CD8-positive, alpha-beta memory T cell (primary cell): ENCODE measurements at regions not wholly inside any gene's neighbourhood (a gene's known extent, or its start where the extent isn't known, plus 50 kb on each side); places are given as distances from the start of the nearest gene placed in this dataset.

ENCODE experiments used
- CTCF ChIA-PET: fragments of 350-600 bp; sonication (Branson Sonifier 250); formaldehyde crosslinking; loops from one replicate; lab custom pipeline; 2021; ENCODE audit warnings: antibody characterized with exemption; lab: Charles Lee
- POLR2A ChIA-PET: fragments of 350-600 bp; sonication (Branson Sonifier 250); formaldehyde crosslinking; loops from one replicate; lab custom pipeline; 2021; ENCODE audit warnings: antibody characterized with exemption; lab: Charles Lee
- DNase-seq, 5 donors: peaks; one replicate each; pipeline versions ENCODE4 v3.0.0 to v3.0.0-alpha.2; 2020 to 2022; ENCODE audit warnings: mixed read lengths in 1 of 5
- H3K27ac ChIP-seq: one replicate; pipeline ENCODE4 v1.7.0; 2013; ENCODE audit warnings: low read depth, mild to moderate bottlenecking, low read length, moderate library complexity
- H3K27me3 ChIP-seq: 2 replicates; pipeline ENCODE4 v1.7.0; 2013; ENCODE audit warnings: low read length, mild to moderate bottlenecking; ENCODE audit not compliant: insufficient read depth, poor library complexity, severe bottlenecking
- H3K36me3 ChIP-seq: 2 replicates; pipeline ENCODE4 v1.7.0; 2013; ENCODE audit warnings: mild to moderate bottlenecking, low read length, moderate library complexity; ENCODE audit not compliant: insufficient read depth
- H3K4me1 ChIP-seq: 2 replicates; pipeline ENCODE4 v1.7.0; 2013; ENCODE audit warnings: mild to moderate bottlenecking, low read length, moderate library complexity; ENCODE audit not compliant: insufficient read depth
- H3K4me3 ChIP-seq: 2 replicates; pipeline ENCODE4 v1.7.0; 2013; ENCODE audit warnings: mild to moderate bottlenecking, low read length
- H3K9me3 ChIP-seq: 2 replicates; pipeline ENCODE4 v1.7.0; 2013; ENCODE audit warnings: mild to moderate bottlenecking, low read length
- H3K27ac Mint-ChIP-seq, 8 donors: one replicate each; pipeline ENCODE4 v1.8.0; 2020 to 2021; ENCODE audit warnings: mixed read lengths in 8 of 8, mild to moderate bottlenecking in 6 of 8, inconsistent platforms in 3 of 8, moderate library complexity in 3 of 8
- H3K27me3 Mint-ChIP-seq, 2 donors: one replicate each; pipeline ENCODE4 v1.8.0; 2020 to 2021; ENCODE audit warnings: mixed read lengths in 2 of 2, mild to moderate bottlenecking in 1 of 2, moderate library complexity in 1 of 2
- H3K36me3 Mint-ChIP-seq, 3 donors: one replicate each; pipeline ENCODE4 v1.8.0; 2020 to 2021; ENCODE audit warnings: mixed read lengths in 3 of 3, inconsistent platforms in 1 of 3, mild to moderate bottlenecking in 1 of 3
- H3K4me1 Mint-ChIP-seq, 3 donors: one replicate each; pipeline ENCODE4 v1.8.0; 2020 to 2021; ENCODE audit warnings: mixed read lengths in 3 of 3, inconsistent platforms in 1 of 3, mild to moderate bottlenecking in 1 of 3
- H3K4me3 Mint-ChIP-seq, 7 donors: one replicate each; pipeline ENCODE4 v1.8.0; 2020 to 2021; ENCODE audit warnings: mixed read lengths in 7 of 7, mild to moderate bottlenecking in 6 of 7, moderate library complexity in 4 of 7, inconsistent platforms in 2 of 7
- H3K9me3 Mint-ChIP-seq, 5 donors: one replicate each; pipeline ENCODE4 v1.8.0; 2020 to 2022; ENCODE audit warnings: mixed read lengths in 5 of 5, mild to moderate bottlenecking in 3 of 5, moderate library complexity in 2 of 5, inconsistent platforms in 1 of 5

DNA sequence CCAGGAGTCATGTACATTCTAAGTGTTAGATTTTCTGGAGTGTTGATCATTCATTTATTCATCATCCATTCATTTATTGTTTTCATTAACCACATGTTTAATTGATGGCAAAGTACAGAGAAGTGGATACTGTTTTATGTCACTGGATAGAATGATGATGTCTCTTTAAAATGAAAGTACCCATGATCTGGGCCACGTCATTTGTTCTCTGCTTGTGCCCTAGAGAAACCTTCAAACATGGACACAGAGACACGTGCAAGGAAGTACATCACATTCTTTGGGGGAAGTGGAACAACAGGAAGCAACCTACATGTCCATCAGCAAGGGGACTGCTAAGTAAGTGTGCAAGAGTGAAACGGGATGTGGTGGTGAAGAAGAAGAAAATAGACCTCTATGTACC is 75.8 kb upstream of the TSHZ2 start:
- H3K27me3 Mint-ChIP-seq = peaks cover 9 to 36% of the 10 kb centered on the region in 2 donors
- no peak overlapping the region for H3K4me3 ChIP-seq
- ChIA-PET CTCF (no interaction called here), POLR2A (no interaction called here)
- no peaks in the 10 kb centered on the region for H3K36me3 ChIP-seq
- no peaks in the 10 kb centered on the region for H3K9me3 ChIP-seq
- H3K36me3 Mint-ChIP-seq = no peaks in the 10 kb centered on the region
- H3K27ac ChIP-seq = no peak overlapping the region
- peaks cover 0 to 2% (median 0%) of the 10 kb centered on the region in 5 donors for H3K9me3 Mint-ChIP-seq
- H3K4me1 ChIP-seq = no peaks in the 10 kb centered on the region
- H3K27ac Mint-ChIP-seq = no peak overlapping the region
- DNase-seq = no peak
- H3K27me3 ChIP-seq = no peaks in the 10 kb centered on the region
- no peak overlapping the region for H3K4me3 Mint-ChIP-seq
- no peaks in the 10 kb centered on the region for H3K4me1 Mint-ChIP-seq

DNA sequence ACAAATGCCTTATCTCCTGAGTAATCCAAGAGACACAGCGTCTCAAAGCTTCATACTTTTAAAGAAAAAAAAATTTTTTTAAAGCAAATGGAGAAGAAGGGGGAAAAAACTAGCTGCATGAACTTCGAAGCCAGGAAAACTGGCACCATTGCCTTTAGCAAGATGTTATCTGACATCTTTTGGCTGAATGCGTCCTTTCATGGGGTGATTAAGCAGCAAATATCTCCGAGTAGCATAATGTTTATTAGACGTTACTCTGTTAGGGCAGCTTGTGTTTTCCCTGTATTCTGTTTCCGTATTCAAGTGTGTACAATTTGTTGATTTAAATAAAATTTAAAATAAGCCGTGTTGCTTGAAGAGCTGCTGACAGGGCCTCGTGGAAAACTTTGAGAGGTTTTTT is 76.5 kb upstream of the TSHZ2 start:
- POLR2A ChIA-PET = no interaction called here
- Mint-ChIP-seq H3K4me3 (no peak overlapping the region), H3K4me1 (no peaks in the 10 kb centered on the region), H3K27me3 (peaks cover 11 to 42% of the 10 kb centered on the region in 2 donors), H3K9me3 (peaks cover 0 to 2% (median 0%) of the 10 kb centered on the region in 5 donors), H3K27ac (no peak overlapping the region), H3K36me3 (no peaks in the 10 kb centered on the region)
- Histone ChIP-seq H3K4me3 (no peak overlapping the region), H3K27ac (no peak overlapping the region), H3K36me3 (no peaks in the 10 kb centered on the region), H3K27me3 (no peaks in the 10 kb centered on the region), H3K4me1 (no peaks in the 10 kb centered on the region), H3K9me3 (no peaks in the 10 kb centered on the region)
- no peak for DNase-seq
- CTCF ChIA-PET = no interaction called here

DNA sequence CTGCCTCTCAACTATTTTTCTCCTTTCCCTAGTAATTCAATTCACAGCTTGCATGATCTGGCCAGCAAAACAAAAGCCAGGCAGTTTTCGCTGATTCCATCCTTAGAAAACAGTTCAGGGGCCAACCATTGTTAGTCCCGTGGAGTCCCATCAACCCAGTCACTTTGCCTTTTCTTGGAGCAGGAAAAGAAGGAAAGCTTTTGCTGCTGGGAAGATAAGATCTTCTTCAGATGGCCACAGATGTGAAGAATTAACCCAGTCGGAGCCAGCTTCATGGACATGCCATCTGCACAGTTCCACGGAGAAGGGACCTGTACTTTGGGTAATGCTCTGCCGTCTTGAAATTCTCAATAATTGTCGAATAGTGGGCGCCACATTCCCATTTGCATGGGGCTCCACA is 76.9 kb upstream of the TSHZ2 start:
- H3K27me3 ChIP-seq = no peaks in the 10 kb centered on the region
- no peak for DNase-seq
- Mint-ChIP-seq H3K4me3 (no peak overlapping the region), H3K27me3 (peaks cover 11 to 42% of the 10 kb centered on the region in 2 donors), H3K36me3 (no peaks in the 10 kb centered on the region), H3K27ac (no peak overlapping the region), H3K9me3 (peaks cover 0 to 2% (median 0%) of the 10 kb centered on the region in 5 donors), H3K4me1 (no peaks in the 10 kb centered on the region)
- H3K4me3 ChIP-seq = no peak overlapping the region
- no peaks in the 10 kb centered on the region for H3K36me3 ChIP-seq
- H3K27ac ChIP-seq = no peak overlapping the region
- ChIA-PET CTCF (no interaction called here), POLR2A (no interaction called here)
- H3K4me1 ChIP-seq = no peaks in the 10 kb centered on the region
- H3K9me3 ChIP-seq = no peaks in the 10 kb centered on the region

- no peak overlapping the region for H3K4me3 ChIP-seq
Measured at GRCh38 chr20:52893498-52893897, 78.7 kb upstream of the TSHZ2 start.

GRCh38 chr20:52892023-52892422 is 80.1 kb upstream of the TSHZ2 start:
- ChIA-PET POLR2A (no interaction called here), CTCF (no interaction called here)
- Histone ChIP-seq H3K4me3 (no peak overlapping the region), H3K4me1 (no peaks in the 10 kb centered on the region), H3K27me3 (no peaks in the 10 kb centered on the region), H3K9me3 (no peaks in the 10 kb centered on the region), H3K36me3 (no peaks in the 10 kb centered on the region), H3K27ac (no peak overlapping the region)
- H3K9me3 Mint-ChIP-seq = peaks cover 0 to 2% (median 0%) of the 10 kb centered on the region in 5 donors
- peaks cover 8 to 54% of the 10 kb centered on the region in 2 donors for H3K27me3 Mint-ChIP-seq
- H3K4me1 Mint-ChIP-seq = no peaks in the 10 kb centered on the region
- DNase-seq = no peak
- H3K27ac Mint-ChIP-seq = no peak overlapping the region
- H3K4me3 Mint-ChIP-seq = no peak overlapping the region
- H3K36me3 Mint-ChIP-seq = no peaks in the 10 kb centered on the region

More at GRCh38 chr20:52893498-52893897, 78.7 kb upstream of the TSHZ2 start:
- Histone ChIP-seq H3K27me3 (no peaks in the 10 kb centered on the region), H3K36me3 (no peaks in the 10 kb centered on the region), H3K4me1 (no peaks in the 10 kb centered on the region), H3K9me3 (no peaks in the 10 kb centered on the region), H3K27ac (no peak overlapping the region)
- Mint-ChIP-seq H3K36me3 (no peaks in the 10 kb centered on the region), H3K4me1 (no peaks in the 10 kb centered on the region), H3K9me3 (peaks cover 0 to 2% (median 0%) of the 10 kb centered on the region in 5 donors), H3K27ac (no peak overlapping the region), H3K27me3 (peaks cover 10 to 44% of the 10 kb centered on the region in 2 donors), H3K4me3 (no peak overlapping the region)
- ChIA-PET CTCF (no interaction called here), POLR2A (no interaction called here)
- no peak for DNase-seq

GRCh38 chr20:52890130-52890529 is 82.0 kb upstream of the TSHZ2 start:
- DNase-seq = no peak
- Histone ChIP-seq H3K9me3 (no peaks in the 10 kb centered on the region), H3K27ac (no peak overlapping the region), H3K36me3 (no peaks in the 10 kb centered on the region), H3K27me3 (no peaks in the 10 kb centered on the region), H3K4me3 (no peak overlapping the region), H3K4me1 (no peaks in the 10 kb centered on the region)
- Mint-ChIP-seq H3K27me3 (peaks cover 7 to 54% of the 10 kb centered on the region in 2 donors), H3K4me3 (no peak overlapping the region), H3K4me1 (no peaks in the 10 kb centered on the region), H3K36me3 (no peaks in the 10 kb centered on the region), H3K9me3 (no peaks in the 10 kb centered on the region), H3K27ac (no peak overlapping the region)
- ChIA-PET CTCF (no interaction called here), POLR2A (no interaction called here)

- Mint-ChIP-seq H3K27ac (no peak overlapping the region), H3K9me3 (no peaks in the 10 kb centered on the region)
Measured at GRCh38 chr20:52889225-52889624, 82.9 kb upstream of the TSHZ2 start.

DNA sequence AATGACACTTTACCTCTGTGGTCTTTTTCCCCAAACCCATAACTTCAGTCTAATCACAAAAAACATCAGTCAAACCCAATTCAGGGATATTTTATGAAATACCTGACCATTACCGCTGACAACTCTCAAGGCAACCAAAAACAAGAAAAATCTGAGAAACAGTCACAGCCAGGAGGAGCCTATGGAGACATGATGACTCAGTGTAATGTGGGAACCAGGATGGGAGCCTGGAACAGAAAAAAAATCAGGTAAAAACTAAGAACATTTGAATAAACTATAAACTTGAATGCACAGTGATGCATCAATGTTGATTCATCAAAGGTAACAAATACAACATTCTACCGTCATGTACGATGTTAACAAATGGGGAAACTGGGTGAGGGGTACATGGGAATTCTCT is 84.1 kb upstream of the TSHZ2 start:
- CTCF ChIA-PET = no interaction called here

More at GRCh38 chr20:52889225-52889624, 82.9 kb upstream of the TSHZ2 start:
- Histone ChIP-seq H3K9me3 (no peaks in the 10 kb centered on the region), H3K27me3 (no peaks in the 10 kb centered on the region), H3K27ac (no peak overlapping the region), H3K36me3 (no peaks in the 10 kb centered on the region), H3K4me3 (no peak overlapping the region), H3K4me1 (no peaks in the 10 kb centered on the region)
- DNase-seq = no peak
- POLR2A ChIA-PET = no interaction called here
- no peaks in the 10 kb centered on the region for H3K36me3 Mint-ChIP-seq
- CTCF ChIA-PET = no interaction called here
- H3K4me3 Mint-ChIP-seq = no peak overlapping the region
- no peaks in the 10 kb centered on the region for H3K4me1 Mint-ChIP-seq
- peaks cover 5 to 51% of the 10 kb centered on the region in 2 donors for H3K27me3 Mint-ChIP-seq

DNA sequence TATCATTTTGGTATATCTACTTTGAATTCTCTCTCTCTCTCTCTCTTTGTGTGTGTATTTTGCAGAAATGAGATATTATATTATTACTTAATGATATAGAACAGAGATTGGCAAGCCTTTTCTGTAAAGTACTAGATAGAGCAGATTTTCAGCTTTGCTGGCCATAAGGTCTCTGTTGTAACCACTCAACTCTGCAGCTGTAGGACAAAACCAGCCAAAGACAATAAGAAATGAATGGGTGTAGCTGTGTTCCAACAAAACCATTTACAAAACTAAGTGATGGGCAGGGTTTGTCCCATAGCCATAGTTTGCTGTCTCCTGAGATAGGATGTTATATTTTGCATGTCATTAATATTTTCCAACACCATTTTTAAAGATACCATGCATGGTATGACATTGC is 91.2 kb upstream of the TSHZ2 start:
- Mint-ChIP-seq H3K4me3 (no peak overlapping the region), H3K36me3 (no peaks in the 10 kb centered on the region), H3K27me3 (peaks cover 5 to 11% of the 10 kb centered on the region in 2 donors), H3K4me1 (no peaks in the 10 kb centered on the region), H3K9me3 (peaks cover 0 to 6% (median 2%) of the 10 kb centered on the region in 5 donors), H3K27ac (no peak overlapping the region)
- Histone ChIP-seq H3K27ac (no peak overlapping the region), H3K9me3 (no peaks in the 10 kb centered on the region), H3K36me3 (no peaks in the 10 kb centered on the region), H3K27me3 (no peaks in the 10 kb centered on the region), H3K4me3 (no peak overlapping the region), H3K4me1 (no peaks in the 10 kb centered on the region)
- POLR2A ChIA-PET = no interaction called here
- CTCF ChIA-PET = no interaction called here
- DNase-seq = no peak

More for the DNA sequence above, 84.1 kb upstream of the TSHZ2 start:
- no peaks in the 10 kb centered on the region for H3K4me1 Mint-ChIP-seq
- no peaks in the 10 kb centered on the region for H3K36me3 Mint-ChIP-seq
- no peaks in the 10 kb centered on the region for H3K9me3 Mint-ChIP-seq
- POLR2A ChIA-PET = no interaction called here
- H3K36me3 ChIP-seq = no peaks in the 10 kb centered on the region
- no peaks in the 10 kb centered on the region for H3K4me1 ChIP-seq
- H3K4me3 ChIP-seq = no peak overlapping the region
- no peak overlapping the region for H3K27ac Mint-ChIP-seq
- H3K9me3 ChIP-seq = no peaks in the 10 kb centered on the region
- H3K27me3 ChIP-seq = no peaks in the 10 kb centered on the region
- DNase-seq = no peak
- no peak overlapping the region for H3K4me3 Mint-ChIP-seq
- H3K27ac ChIP-seq = no peak overlapping the region
- peaks cover 8 to 48% of the 10 kb centered on the region in 2 donors for H3K27me3 Mint-ChIP-seq
